T-helper 17 cell (primary cell): ENCODE measurements at regions not wholly inside any gene's neighbourhood (a gene's known extent, or its start where the extent isn't known, plus 50 kb on each side); places are given as distances from the start of the nearest gene placed in this dataset.

ENCODE experiments used
- ATAC-seq: fragments of 150-1000 bp; cut with Tn5 transposase; 2 replicates; pipeline ENCODE4 v1.10.0; 2021; ENCODE audit warnings: mild to moderate bottlenecking, moderate library complexity
- DNase-seq, 3 donors: peaks; one replicate each; pipeline versions ENCODE4 v3.0.0 to v3.0.0-alpha.2; 2020 to 2021
- H3K9me3 ChIP-seq: one replicate; pipeline ENCODE4 v1.7.0; 2013; ENCODE audit warnings: low read length, mild to moderate bottlenecking; ENCODE audit not compliant: control insufficient read depth, poor library complexity, severe bottlenecking
- H3K27ac Mint-ChIP-seq: one replicate; pipeline ENCODE4 v1.8.0; 2022; ENCODE audit warnings: mild to moderate bottlenecking, moderate library complexity, mixed read lengths
- H3K27me3 Mint-ChIP-seq: one replicate; pipeline ENCODE4 v1.8.0; 2022; ENCODE audit warnings: mixed read lengths
- H3K36me3 Mint-ChIP-seq: one replicate; pipeline ENCODE4 v1.8.0; 2022; ENCODE audit warnings: low read depth, mixed read lengths
- H3K4me1 Mint-ChIP-seq: one replicate; pipeline ENCODE4 v1.8.0; 2022; ENCODE audit warnings: mild to moderate bottlenecking, mixed read lengths
- H3K4me3 Mint-ChIP-seq: one replicate; pipeline ENCODE4 v1.8.0; 2022; ENCODE audit warnings: mild to moderate bottlenecking, moderate library complexity, mixed read lengths

DNA sequence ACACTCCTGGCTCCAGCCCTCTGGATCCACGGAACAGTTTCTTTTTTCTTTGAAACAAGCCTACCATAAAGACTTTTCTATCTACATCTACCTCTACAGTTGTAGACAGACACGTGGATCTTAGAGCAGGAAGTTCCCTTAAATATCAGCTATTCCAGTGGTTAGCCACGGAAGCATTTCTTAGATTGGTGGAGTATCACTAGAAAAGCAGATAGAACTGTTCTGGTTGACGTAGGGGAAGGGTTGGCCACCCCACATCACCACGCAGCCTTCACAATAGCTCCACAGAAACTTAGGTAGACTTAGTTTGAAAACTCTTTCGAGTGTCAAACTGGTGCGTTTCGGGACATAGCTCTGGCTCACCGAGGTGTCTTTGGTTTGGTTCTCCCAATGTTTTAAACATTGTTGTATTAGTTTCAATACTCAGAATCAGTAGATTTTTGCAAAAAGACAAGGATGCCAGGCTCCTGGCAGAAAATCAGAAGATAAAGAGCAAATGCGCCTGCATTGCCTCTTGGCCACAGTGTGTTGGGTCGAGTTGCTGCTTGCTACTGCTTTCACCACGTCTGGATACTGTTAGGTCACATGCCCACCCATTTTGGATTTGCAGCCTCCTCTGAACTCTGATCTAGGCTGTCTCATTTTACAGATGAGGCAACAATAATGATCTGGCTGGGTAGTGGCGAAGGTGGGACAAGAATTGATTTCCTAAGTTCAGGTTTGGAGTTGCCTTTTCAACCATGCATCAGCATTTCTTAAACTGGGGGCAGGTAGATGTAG is 71.5 kb upstream of the DTNBP1 start:
- Mint-ChIP-seq H3K4me3 (no peak overlapping the region), H3K4me1 (peaks cover 8% of the 10 kb centered on the region), H3K27ac (no peak overlapping the region), H3K36me3 (peaks cover 4% of the 10 kb centered on the region), H3K27me3 (peaks cover 46% of the 10 kb centered on the region)
- DNase-seq (no peak), ATAC-seq (no peak)
- no peaks in the 10 kb centered on the region for H3K9me3 ChIP-seq

DNA sequence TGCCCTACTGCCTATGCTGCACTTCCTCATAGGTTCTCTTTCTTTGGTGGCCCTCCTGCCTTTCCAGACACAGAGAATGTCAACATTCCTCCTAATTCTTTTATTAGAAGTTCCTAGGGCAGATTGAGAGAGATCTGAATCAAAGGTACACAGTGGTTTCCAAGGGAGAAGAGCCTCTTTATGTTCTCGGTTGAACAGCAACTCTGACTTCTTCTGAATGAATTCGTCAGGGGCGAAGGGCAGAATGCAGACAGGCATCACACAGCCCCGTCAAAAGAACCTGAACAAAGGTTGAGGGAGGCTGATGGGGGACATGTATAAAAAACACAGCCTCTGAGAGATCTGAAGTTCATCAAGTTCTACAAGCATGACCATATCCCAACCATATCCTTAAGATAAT is 68.1 kb upstream of the DTNBP1 start:
- Mint-ChIP-seq H3K27me3 (peaks cover 59% of the 10 kb centered on the region), H3K4me3 (no peak overlapping the region), H3K4me1 (peaks cover 10% of the 10 kb centered on the region), H3K36me3 (no peaks in the 10 kb centered on the region), H3K27ac (no peak overlapping the region)
- ATAC-seq (no peak), DNase-seq (no peak)
- no peaks in the 10 kb centered on the region for H3K9me3 ChIP-seq

DNA sequence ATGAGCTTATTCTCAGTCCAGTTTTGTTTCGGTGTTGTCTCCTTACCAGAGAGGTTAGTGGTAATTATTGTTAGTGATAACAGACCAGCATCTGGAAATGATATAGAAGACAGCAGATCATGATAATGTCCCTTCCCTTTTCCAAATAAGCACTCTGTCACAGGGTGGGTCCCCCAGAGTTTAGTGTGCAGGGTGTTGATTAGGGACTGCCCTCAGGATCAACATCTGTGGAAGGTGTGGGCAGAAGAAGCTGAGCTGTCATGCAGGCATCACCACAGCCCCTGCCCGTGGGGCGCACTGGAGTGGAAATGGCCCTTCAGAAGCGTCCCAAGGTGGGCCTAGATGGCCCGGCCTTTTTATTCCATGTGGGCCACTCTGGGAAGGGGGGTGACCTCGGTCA is 67.6 kb upstream of the DTNBP1 start:
- Mint-ChIP-seq H3K4me1 (peaks cover 10% of the 10 kb centered on the region), H3K4me3 (no peak overlapping the region), H3K27me3 (peaks cover 59% of the 10 kb centered on the region), H3K36me3 (no peaks in the 10 kb centered on the region), H3K27ac (no peak overlapping the region)
- H3K9me3 ChIP-seq = no peaks in the 10 kb centered on the region
- DNase-seq (no peak), ATAC-seq (no peak)

DNA sequence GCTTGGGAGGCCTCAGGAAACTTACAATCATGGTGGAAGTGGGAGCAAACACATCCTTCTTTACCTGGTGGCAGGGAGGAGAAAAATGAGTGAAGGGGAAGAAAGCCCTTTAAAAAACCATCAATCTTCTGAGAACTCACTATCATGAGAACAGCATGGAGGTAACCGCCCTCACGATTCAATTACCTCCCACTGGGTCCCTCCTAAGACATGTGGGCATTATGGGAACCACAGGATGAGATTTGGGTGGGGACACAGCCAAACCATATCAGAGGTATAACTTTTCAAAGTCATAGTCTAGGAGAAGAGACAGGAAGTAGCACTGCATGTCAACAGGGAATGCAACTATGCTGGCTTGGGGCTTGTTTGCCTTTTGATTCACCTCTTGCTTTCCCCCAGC is 59.9 kb upstream of the DTNBP1 start:
- H3K4me3 Mint-ChIP-seq = no peak overlapping the region
- H3K9me3 ChIP-seq = no peaks in the 10 kb centered on the region
- no peaks in the 10 kb centered on the region for H3K36me3 Mint-ChIP-seq
- H3K27ac Mint-ChIP-seq = no peak overlapping the region
- no peak for ATAC-seq
- H3K4me1 Mint-ChIP-seq = peaks cover under 1% of the 10 kb centered on the region
- H3K27me3 Mint-ChIP-seq = peaks cover 13% of the 10 kb centered on the region
- no peak for DNase-seq

DNA sequence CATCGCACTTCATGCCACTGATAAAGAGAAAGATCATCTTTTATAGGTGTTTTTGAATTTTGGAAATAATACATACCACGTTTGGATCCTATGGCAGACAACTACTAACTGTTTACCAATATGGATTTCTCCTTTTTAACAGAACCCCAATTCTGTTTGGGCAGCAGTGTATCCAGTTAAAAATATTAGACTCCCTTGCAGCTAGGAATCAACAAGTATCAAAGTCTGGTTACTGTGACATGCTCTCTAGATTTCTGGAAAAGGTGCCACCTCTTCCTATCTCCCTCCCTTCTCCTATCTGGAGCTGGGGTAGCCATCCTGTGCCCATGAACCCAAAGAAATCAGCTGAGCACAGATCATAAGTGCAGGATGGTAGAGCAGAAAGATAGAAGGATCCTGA is 54.1 kb upstream of the DTNBP1 start:
- H3K27me3 Mint-ChIP-seq = peaks cover 27% of the 10 kb centered on the region
- H3K27ac Mint-ChIP-seq = no peak overlapping the region
- no peaks in the 10 kb centered on the region for H3K9me3 ChIP-seq
- no peaks in the 10 kb centered on the region for H3K4me1 Mint-ChIP-seq
- ATAC-seq (no peak), DNase-seq (no peak)
- no peaks in the 10 kb centered on the region for H3K36me3 Mint-ChIP-seq
- no peak overlapping the region for H3K4me3 Mint-ChIP-seq

DNA sequence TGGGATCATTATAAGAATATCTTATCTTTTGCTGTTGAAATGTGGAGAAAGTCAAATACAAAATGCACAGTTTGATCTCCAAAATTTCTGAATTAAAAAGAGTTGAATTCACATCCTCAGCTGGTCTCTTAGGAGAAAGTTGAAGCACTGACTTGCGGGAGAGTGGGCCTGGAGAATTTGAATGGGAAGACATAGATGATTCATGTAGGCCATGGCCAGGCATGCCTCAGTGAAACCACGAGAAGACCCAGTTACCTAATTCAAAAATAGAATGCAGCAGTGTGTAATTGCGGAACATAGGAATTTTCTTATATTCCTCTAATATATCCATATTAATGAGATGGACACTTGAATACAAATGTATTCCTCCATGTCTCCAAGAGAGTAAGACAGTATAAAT is 53.0 kb upstream of the DTNBP1 start:
- no peaks in the 10 kb centered on the region for H3K9me3 ChIP-seq
- Mint-ChIP-seq H3K4me1 (no peaks in the 10 kb centered on the region), H3K27ac (no peak overlapping the region), H3K36me3 (no peaks in the 10 kb centered on the region), H3K4me3 (no peak overlapping the region), H3K27me3 (peaks cover 28% of the 10 kb centered on the region)
- DNase-seq (no peak), ATAC-seq (no peak)

DNA sequence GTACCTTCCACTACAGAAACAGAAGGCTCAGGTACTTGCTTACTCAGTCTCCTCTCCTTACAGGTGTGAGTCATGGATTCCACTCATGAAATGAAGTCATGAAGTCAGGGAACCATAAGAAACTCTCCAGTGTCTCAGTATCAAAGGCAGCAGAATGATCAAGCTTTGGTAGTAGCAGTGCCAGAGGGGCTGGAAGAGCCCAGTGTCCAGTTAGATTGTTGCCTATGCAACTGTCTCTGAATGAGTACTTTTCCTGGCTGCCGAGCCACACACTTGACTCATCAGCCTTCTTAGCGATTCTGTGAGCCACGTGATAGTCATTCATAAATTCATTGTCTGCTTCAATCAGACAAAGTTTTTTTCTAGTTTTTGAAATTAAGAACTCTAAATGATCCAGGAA is 52.2 kb upstream of the DTNBP1 start:
- H3K27me3 Mint-ChIP-seq = peaks cover 28% of the 10 kb centered on the region
- no peak overlapping the region for H3K4me3 Mint-ChIP-seq
- H3K36me3 Mint-ChIP-seq = peaks cover under 1% of the 10 kb centered on the region
- DNase-seq = no peak
- no peak for ATAC-seq
- no peaks in the 10 kb centered on the region for H3K9me3 ChIP-seq
- H3K4me1 Mint-ChIP-seq = no peaks in the 10 kb centered on the region
- H3K27ac Mint-ChIP-seq = no peak overlapping the region

DNA sequence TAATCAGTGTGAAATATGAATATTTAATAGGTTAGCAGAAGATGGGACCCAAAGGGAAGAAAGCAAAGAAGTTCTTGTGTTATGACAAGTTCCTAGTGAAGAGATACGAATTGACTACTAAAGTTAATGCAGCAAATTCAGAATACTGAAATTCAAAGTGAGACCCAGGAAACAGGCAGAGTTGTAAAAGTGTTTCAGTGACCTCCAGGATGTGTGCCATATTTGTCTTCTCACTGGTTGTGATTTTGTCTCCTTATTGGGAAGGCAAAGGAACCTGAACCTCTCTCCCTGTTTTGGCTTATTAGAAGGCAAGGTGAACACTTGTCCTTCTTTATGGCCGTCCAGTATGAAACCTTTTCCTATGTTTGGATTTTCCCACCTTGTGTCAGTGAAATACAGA is 51.8 kb upstream of the DTNBP1 start:
- H3K27ac Mint-ChIP-seq = no peak overlapping the region
- H3K4me3 Mint-ChIP-seq = no peak overlapping the region
- peaks cover 28% of the 10 kb centered on the region for H3K27me3 Mint-ChIP-seq
- H3K4me1 Mint-ChIP-seq = no peaks in the 10 kb centered on the region
- ATAC-seq (no peak), DNase-seq (no peak)
- H3K9me3 ChIP-seq = no peaks in the 10 kb centered on the region
- peaks cover 2% of the 10 kb centered on the region for H3K36me3 Mint-ChIP-seq

DNA sequence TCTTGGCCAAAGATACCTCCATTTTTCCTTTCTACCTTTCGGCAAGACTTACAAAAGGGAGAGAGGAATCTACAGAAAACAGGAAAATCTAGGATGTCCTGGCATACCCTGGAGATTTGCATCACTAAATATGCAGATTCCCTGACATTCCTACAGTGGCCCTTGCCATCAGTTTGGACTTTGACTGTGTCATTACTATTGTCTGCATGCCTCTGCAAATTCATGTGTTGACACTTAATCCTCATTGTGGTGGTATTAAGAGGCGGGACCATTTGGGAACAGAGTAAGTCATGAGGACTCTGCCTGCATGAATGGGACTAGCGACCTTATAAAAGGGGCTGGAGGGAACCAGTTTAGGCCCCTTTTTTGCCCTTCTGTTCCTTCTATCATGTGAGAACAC is 50.5 kb upstream of the DTNBP1 start:
- Mint-ChIP-seq H3K4me3 (no peak overlapping the region), H3K27ac (no peak overlapping the region), H3K27me3 (peaks cover 24% of the 10 kb centered on the region), H3K4me1 (no peaks in the 10 kb centered on the region), H3K36me3 (peaks cover 2% of the 10 kb centered on the region)
- no peaks in the 10 kb centered on the region for H3K9me3 ChIP-seq
- DNase-seq (no peak), ATAC-seq (no peak)

DNA sequence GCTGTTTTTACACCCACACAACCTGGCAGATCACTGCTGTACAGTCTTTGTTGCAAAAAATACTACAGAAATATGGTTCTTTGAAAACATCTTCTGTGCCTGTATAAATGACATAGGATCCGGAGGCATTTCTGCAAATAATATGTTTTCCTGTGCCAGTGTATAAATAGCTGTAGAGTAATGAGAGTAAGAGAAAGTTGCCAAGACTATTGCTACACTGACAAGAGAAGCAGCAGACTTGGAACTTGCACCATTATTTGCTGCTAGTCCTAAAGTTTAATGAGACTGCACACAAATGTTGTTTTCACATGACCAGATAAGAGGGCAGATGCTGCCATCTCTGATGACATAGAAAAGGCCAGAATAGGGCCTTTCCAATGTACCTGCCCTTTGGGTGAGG is 50.0 kb upstream of the DTNBP1 start:
- Mint-ChIP-seq H3K4me1 (no peaks in the 10 kb centered on the region), H3K4me3 (no peak overlapping the region), H3K27ac (no peak overlapping the region), H3K27me3 (peaks cover 24% of the 10 kb centered on the region), H3K36me3 (peaks cover 2% of the 10 kb centered on the region)
- ATAC-seq (no peak), DNase-seq (no peak)
- no peaks in the 10 kb centered on the region for H3K9me3 ChIP-seq
